HG03025 (cell line): ENCODE measurements at regions not wholly inside any gene's neighbourhood (a gene's known extent, or its start where the extent isn't known, plus 50 kb on each side); places are given as distances from the start of the nearest gene placed in this dataset.
"Not testable (repeated sequence)": the region's sequence is repeated elsewhere in the genome, so short reads cannot be mapped to it uniquely, and the experiment has no call there.

Source experiments
- ATAC-seq: cut with Tn5 transposase; IDR thresholded peaks from one replicate; pipeline ENCODE4 v1.9.1; 2021; ENCODE audit warnings: mild to moderate bottlenecking, moderate library complexity; ENCODE audit not compliant: unreplicated experiment, low FRiP score

DNA sequence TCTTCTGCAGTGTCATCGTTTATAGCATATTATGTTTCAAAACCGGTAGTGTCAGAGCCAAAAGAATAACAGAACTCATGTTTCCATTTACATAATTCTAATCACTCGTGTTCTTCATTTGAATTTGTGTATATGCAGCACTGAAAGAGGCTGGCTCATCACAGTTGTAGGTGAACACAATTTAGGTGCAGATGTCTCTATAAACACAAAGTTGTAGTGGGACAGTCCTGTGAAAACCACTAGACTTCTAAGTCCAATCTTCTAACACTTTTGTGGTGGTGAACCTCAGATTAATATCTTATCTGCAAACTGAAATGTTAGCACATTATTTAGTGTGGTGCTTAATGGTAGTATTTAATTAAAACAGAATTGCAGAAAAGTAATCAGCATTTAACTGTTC, 872.4 kb downstream of the C4orf33 start:
- ATAC-seq, result no peak

DNA sequence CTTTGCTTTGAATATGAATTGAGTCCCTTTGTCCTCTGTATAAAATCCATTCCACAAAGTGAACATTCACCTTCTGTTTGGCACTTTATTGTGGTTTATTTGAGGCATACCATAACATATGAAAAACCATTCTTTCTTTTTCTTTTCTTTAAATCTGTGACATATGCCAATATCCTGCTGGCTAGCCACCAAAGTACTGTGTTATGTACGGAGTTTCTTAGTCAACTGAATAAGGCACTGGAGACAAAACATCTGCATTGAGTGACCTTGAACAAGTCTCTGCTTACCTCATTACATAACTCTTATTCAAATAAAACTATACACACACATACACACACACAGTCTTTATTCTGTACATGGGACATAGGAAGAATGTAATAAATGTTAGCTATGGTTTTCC, 872.8 kb downstream of the C4orf33 start:
- ATAC-seq, result no peak

DNA sequence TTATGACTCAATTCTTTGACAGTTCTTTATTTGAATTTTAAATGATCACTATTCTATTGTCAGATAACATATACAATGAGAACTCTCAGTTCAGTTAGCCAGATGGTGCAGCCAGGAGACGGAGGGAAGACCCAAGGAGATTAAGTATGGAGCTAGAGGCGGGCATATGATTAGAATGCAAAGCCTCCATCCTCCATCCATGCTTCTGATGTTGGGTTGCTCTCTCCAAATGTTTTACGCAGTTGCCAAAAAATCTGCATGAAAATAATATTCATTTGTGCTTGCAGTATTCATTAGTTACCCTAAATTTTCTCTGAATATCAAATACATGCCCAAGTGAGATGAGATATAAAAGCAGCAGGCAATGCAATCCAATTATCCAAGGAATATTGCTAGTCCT, 874.8 kb downstream of the C4orf33 start:
- ATAC-seq, result no peak

DNA sequence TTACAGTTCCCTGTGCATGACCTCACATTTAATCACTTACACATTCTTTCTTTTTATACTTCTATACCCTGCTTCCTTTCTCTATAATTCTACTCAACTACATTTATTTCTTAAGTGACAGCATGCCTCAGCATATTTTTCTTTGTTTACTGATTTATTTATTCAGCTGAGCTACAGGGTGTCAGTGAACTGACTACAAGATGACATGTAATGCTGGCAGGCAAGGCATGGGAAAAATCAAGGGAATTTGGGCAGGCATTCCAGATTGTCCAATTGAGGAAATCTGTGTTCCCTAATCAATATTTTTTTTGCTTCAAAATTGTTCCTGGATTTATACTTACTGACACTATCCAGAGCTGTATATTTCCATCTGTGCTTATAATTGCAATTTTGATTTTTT, 875.5 kb downstream of the C4orf33 start:
- ATAC-seq, result no peak

DNA sequence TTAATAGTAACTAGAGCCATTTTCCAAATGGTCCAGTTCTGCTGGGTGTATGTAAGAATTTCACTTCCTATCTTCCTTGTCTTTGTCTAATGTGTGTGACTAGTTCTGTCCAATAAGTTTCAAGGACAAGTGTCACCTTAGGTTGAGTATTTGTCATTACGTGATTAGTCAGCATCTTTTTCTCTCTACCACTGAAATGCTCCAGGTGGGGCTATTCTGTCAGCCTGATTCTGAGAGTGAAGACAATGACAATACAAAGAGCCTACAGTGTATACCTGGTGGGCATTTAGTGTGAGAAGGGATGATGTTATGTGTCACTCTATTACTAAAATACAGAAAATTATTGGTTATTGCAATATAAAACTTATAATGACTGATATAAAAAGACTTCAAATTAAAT, 876.3 kb downstream of the C4orf33 start:
- ATAC-seq, result no peak

DNA sequence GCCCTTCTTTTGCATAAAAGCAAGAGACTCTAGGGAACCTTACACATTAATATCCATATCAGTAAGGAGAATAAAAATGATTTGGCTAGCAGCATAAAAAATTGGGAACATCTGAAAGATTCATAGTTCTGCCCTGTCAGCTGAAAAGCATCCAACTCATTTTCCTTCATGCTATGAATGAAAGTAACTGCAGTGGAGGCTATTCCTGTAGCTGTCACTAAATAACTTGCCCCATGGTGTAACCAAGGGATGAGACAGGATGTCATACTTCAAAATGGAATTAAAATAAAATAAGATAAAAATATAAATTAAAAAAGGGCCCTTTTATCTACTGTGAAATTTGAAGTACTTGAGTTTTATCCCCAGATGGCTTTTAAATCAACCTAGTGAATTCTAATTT, 878.8 kb downstream of the C4orf33 start:
- ATAC-seq, result no peak

DNA sequence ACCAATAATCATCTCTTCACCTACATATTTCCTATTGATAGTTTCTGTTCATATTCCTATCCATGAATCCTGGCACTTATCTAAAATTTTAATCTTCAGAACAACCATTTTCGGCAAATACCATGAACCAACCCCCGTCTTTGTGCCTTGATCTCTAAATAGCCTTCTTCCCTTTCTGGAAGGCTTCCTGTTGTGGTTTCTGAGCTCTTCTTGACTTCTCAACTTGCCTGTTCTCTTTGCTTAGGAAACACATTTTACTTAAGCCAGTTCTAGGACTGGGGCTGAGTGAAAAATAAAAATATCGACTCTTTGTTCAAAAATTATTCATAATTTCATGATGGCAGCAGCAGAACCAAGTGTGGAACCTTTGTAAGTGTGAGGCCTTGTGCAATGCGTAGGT, 882.4 kb downstream of the C4orf33 start:
- ATAC-seq, result no peak

DNA sequence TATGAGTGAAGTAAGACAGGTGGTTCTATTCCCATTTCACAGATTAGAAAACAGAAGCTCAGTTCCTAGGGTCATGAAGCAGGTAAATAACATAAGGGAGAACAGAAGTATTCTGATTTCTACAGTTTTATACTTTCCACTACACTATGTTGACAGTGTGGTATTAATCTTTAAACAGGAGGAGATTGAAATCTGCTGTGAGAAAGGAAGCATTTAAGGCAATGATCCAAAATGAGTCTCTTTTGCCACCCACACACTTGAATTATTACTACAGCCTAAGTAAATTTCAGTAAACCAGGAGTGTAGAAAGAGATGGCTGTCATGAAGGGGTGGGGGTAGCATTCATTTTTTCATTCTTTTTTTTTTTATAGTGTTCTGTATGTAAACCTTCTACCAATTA, 893.0 kb downstream of the C4orf33 start:
- ATAC-seq, result no peak

DNA sequence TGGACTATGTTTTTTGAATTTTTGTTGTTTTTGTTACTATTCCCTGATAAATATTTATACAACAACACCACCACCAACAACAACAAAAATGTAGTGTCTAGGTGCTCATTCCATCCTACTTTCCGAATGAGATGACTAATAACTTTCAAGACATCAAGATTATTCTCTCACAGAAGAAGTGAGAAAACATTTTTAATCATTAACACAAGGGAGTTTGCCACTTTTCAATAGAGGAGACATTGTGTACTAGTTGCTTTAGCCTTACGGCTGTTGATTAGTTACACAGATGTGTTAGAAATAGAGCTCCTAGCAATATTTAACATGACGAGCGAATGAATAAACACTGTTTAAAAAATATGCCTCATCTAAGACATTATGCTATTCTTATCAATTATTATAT, 898.8 kb downstream of the C4orf33 start:
- ATAC-seq, result no peak

DNA sequence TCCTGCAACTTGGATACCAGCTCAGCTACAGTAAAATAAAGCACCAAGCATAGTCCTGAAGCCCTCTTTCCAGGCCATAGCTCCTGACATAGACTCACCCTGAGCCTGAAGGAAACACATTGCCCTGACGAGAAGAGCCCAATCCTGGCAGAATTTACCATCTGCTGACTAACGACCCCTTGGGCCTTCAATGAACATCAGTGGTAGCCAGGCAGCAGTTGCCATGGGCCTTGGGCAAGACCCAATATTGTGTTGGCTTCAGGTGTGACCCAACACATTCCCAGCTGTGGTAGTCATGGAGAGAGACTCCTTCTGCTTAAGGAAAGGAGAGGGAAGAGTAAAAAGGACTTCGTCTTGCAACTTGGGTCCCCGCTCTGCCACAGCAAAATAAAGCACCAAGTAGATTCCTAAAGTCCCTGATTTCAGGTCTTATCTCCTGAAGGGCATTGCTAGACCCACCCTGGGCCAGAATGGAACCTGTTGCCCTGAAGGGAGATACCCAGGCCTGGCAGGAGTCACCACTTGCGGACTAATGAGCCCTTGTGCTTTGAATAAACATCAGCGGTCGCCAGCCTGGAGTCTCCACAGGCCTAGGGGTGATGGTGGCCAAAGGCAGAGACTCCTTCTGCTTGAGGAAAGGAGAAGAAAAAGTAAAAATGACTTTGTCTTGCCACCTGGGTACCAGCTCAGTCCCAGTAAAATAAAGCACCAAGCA, 902.6 kb downstream of the C4orf33 start:
- no peak for ATAC-seq

DNA sequence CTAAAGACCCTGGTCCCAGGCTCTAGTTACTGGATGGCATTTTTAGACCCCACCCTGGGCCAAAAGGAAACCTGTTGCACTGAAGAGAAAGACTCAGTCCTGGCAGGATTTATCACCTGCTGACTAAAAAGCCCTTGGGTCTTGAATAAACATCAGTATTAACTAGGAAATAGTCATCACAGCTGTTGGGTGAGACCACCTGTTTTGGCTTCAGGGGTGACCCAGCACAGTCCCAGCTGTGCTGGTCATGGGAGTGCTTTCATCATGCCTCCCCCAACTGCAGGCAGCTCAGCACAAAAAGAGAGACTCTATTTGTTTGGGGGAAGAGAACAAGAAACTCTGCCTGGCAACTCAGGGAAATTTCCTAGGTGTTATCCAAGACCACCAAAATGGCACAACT, 903.2 kb downstream of the C4orf33 start:
- no peak for ATAC-seq

DNA sequence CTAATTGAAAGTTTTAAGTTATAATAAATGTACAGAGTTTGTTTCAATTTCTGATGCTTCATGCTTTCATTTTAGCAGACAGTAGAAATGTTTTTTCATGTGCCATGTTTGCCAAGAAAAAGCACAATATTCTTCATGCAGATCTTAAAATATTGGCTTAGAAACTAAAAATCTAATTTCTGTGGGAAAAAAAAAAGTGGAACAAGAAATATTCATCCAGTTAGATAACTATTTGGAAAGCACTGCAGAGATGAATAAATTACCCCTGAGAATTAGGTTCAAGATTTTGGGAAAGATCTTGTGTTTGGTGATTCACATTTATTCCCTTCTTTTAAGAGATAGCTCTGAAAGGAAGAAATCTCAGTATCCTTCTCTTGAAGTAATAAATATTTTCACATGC, 912.5 kb downstream of the C4orf33 start:
- no peak for ATAC-seq

DNA sequence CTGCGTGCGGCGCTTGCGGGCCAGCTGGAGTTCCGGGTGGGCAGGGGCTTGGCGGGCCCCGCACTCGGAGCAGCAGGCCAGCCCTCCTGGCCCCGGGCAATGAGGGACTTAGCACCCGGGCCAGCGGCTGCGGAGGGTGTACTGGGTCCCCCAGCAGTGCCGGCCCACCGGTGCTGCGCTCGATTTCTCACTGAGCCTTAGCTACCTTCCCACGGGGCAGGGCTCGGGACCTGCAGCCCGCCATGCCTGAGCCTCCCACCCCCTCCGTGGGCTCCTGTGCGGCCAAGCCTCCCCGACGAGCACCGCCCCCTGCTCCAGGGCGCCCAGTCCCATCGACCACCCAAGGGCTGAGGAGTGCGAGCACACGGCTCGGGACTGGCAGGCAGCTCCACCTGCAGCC, 916.9 kb downstream of the C4orf33 start:
- ATAC-seq, result not testable (repeated sequence)

DNA sequence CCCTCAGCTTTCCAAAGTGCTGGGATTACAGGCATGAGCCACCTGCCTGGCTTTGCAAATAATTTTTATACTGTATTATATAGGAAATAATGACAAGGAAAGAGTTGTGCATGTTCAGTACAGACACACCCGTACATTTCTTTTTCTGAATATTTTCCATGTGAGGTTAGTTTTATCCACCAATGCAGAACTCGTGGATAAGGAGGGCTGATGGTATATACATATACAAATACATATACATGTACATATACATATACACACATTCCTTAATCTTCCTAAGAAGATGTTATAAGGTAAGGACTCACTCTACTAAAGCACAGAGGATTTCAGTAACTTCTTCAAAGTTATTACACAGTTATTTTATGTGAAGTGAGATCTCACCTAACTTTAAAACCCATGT, 925.8 kb downstream of the C4orf33 start:
- no peak for ATAC-seq

DNA sequence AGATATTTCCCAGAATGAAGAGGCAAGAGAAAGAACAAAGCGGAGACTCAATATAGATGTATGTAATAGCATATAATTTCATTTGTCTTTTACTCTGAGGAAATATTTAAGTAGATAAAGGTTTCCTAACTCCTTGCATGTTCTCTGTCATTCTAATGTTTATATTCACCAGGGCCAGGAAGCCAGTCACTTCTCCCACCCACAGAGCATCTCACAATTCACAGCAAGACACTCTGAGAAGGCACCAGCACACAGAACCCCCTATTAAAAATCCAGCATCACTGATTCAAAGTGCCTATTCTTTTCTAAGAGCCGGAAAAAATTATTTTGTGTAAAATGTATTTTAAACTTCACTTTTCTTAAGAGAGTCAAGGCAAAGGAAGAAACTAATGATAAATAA, 927.1 kb downstream of the C4orf33 start:
- ATAC-seq, result no peak

DNA sequence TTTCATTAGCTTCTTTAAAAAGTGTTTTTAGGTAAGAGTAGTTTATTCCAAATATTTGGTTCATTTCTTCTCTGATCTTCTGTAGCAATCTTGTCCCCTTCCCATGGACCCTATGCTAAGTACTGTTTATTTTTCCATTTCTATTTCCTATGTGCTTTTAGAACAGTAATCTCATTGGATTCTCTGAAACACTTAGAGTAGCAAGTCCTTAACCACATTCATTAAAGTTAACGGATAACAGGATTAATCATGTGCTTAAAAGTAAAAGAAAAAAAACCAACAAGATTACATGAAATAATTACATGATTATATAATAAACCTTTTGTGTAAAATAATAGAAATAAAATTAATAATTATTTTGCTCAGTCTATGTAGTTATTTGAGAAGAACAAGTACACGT, 929.7 kb downstream of the C4orf33 start:
- ATAC-seq, result no peak

DNA sequence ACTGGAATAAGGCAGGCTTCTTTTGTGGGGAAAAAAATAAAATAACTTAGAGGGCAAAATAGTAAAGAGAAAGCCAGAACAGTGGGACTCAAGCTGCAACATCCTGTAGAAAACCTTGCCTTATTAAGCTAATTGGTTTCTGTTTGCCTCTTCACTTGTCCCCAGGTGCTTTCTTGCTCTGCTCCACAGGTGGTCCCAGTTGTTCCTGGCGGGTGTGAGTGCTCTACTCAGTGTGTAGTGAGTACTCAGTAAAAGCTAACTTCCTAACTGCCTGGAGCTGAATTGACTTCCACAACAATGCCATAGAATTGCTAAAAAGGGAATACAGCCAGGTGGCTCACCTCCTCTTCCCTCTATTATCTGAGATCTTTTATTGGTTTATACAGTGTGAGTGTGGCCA, 930.2 kb downstream of the C4orf33 start:
- no peak for ATAC-seq

DNA sequence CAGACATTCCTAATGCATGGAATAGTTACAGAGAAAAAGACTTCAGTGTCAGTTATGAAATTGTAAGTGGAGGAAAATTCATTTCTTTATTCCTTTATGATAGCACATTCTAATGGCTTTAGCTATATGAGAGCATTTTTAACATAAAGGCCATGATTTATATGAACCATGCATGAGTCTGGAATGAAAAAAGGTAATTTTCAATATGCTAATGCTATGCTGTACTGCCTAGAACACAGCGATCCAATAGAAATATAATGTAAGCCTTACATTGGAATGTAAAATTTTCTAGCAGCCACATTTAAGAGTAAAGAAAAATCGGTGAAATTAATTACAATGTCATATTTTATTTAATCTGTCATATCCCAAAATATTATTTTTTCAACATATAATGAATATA, 932.0 kb downstream of the C4orf33 start:
- ATAC-seq, result no peak

DNA sequence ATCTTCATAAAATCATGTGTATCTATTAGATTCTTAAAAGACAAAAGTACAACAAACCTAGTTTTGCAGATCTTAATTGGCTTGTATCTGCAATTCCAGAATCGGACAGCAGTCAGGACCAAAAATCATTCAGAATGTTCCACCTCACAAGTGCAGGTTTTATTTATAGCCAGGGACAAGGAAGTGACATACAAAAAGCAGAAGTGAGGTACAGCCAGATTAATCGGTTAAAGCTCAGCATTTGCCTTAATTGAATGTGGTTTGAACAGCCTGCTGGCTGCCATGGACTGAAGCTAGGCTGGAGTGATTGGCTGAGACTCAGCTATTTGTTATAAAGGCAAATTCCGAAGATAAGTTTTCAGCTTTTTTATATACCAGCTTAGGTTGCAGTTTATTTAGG, 932.6 kb downstream of the C4orf33 start:
- peak; percentile 57 for ATAC-seq

DNA sequence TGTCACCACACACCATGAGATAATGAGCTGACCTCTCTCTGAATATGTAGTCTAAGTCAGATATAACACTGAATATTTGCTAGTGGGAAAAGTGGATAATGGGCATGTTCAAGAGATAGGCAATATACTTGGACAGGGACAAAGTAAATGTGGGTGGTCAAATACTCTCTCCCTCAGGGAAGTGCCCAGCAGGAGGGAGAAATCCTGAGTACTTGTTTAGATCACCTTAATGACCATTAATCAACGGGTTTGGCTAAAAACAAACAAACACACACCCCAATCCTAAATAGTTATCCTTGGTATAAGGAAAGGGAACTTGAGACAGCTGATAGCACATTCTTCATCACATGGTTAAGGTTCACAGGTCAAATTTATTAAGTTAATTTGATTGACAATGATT, 933.5 kb downstream of the C4orf33 start:
- no peak for ATAC-seq

DNA sequence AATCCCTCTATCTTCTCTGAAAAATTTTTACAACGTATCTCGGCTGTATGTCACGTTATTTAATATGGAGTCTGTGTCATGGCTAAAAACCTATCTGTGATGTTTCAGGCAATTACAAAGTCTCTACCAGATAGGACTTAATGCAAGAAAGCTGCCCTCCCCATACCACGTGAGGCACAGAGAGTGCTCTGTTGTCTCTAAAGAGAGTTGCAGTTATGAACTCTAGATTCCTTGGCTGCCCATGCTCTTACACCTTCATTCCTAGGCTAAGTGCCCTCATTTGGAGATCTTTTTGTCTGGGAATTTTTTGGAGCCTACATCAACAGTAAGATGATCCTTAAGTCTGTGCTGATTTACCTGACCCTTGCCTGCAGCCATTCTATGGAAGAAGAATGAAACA, 935.9 kb downstream of the C4orf33 start:
- no peak for ATAC-seq

DNA sequence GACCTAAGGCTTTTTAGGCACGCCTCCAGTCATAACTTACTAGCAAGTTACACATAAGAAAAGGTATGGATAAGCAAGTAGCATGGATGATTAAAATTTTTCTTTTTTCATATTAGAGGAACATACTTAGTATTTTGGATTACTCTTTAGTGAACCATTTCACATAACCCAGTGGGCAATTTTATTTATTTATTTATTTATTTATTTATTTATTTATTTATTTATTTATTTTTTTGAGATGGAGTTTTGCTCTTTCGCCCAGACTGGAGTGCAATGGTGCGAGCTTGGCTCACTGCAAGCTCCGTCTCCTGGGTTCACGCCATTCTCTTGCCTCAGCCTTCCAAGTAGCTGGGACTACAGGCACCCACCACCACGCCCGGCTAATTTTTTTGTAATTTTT, 937.7 kb downstream of the C4orf33 start:
- ATAC-seq, result not testable (repeated sequence)

DNA sequence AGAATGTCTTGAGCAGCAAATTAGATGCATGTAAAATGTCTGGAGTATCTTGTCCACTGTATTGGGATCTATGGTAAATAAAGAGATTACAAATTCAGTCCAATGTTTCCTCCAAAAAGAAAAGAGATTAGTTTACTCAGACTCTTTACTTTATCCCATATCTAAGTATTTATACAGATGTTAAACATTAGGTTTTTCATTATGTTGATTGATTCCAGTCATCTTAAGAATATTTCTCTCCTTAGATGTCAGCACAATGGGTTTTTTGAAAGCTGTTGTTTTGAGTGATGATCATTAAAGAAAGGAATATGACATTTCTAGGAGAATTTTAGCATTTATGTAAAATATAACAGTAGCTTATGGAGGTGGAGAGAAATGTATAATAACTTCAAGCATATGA, 938.9 kb downstream of the C4orf33 start:
- no peak for ATAC-seq
